ENCODE measurements at regions not wholly inside any gene's neighbourhood (a gene's known extent, or its start where the extent isn't known, plus 50 kb on each side); places are given as distances from the start of the nearest gene placed in this dataset.

GRCh38 chr15:61746589-61746988 lies 313.7 kb downstream of the VPS13C start:
- CTCF ChIA-PET: no interaction called here
- no peak for TF ChIP-seq CTCF (IDR thresholded peaks at IDR 0.05)
- POLR2A ChIA-PET: interaction anchor here (0.6 kb wide), 1 partner anchor 371 kb away, joined by 4 read pairs; no protein-coding TSS in a partner anchor
- ATAC-seq (no peak), DNase-seq (no peak)
- no peaks in the 10 kb centered on the region for H3K36me3 Mint-ChIP-seq (ENCODE audit: low read depth)
- peaks cover 15% of the 10 kb centered on the region for H3K27me3 Mint-ChIP-seq
- intact Hi-C loops (cut with micrococcal nuclease): no loop called here
- H3K4me3 Mint-ChIP-seq: no peak overlapping the region
- no peaks in the 10 kb centered on the region for H3K4me1 Mint-ChIP-seq (ENCODE audit: low read depth)
- H3K27ac Mint-ChIP-seq: no peak overlapping the region
- no peaks in the 10 kb centered on the region for H3K9me3 Mint-ChIP-seq

GRCh38 chr15:61743345-61743909 lies 316.8 kb downstream of the VPS13C start:
- no peaks in the 10 kb centered on the region for H3K4me1 Mint-ChIP-seq (ENCODE audit: low read depth)
- no peak overlapping the region for H3K4me3 Mint-ChIP-seq
- no peaks in the 10 kb centered on the region for H3K9me3 Mint-ChIP-seq
- peaks cover 11% of the 10 kb centered on the region for H3K27me3 Mint-ChIP-seq
- POLR2A ChIA-PET: no interaction called here
- intact Hi-C loops (cut with micrococcal nuclease): no loop called here
- no peaks in the 10 kb centered on the region for H3K36me3 Mint-ChIP-seq (ENCODE audit: low read depth)
- CTCF ChIA-PET: no interaction called here
- ATAC-seq: no peak
- no peak for DNase-seq
- H3K27ac Mint-ChIP-seq: no peak overlapping the region
- no peak for TF ChIP-seq CTCF (IDR thresholded peaks at IDR 0.05)

- intact Hi-C loops (cut with micrococcal nuclease): no loop called here
- no peak for TF ChIP-seq CTCF (IDR thresholded peaks at IDR 0.05)
- no peaks in the 10 kb centered on the region for H3K9me3 Mint-ChIP-seq
- H3K36me3 Mint-ChIP-seq (ENCODE audit: low read depth): no peaks in the 10 kb centered on the region
- H3K4me1 Mint-ChIP-seq (ENCODE audit: low read depth): no peaks in the 10 kb centered on the region
- no peak for ATAC-seq
- peaks cover 10% of the 10 kb centered on the region for H3K27me3 Mint-ChIP-seq
- no peak overlapping the region for H3K27ac Mint-ChIP-seq
- CTCF ChIA-PET: no interaction called here
- no peak for DNase-seq
- no peak overlapping the region for H3K4me3 Mint-ChIP-seq
- POLR2A ChIA-PET: no interaction called here
Measured at GRCh38 chr15:61742591-61742990, 317.7 kb downstream of the VPS13C start.

- ATAC-seq (no peak), DNase-seq (no peak)
- Mint-ChIP-seq H3K4me3 (no peak overlapping the region), H3K9me3 (no peaks in the 10 kb centered on the region), H3K4me1 (ENCODE audit: low read depth) (no peaks in the 10 kb centered on the region), H3K27me3 (peaks cover 1% of the 10 kb centered on the region), H3K36me3 (ENCODE audit: low read depth) (no peaks in the 10 kb centered on the region), H3K27ac (no peak overlapping the region)
- POLR2A ChIA-PET: no interaction called here
- CTCF ChIA-PET: interaction anchor here (1.2 kb wide), 1 partner anchor 98 kb away, joined by 3 read pairs; no protein-coding TSS in a partner anchor
- intact Hi-C loops (cut with micrococcal nuclease): no loop called here
- TF ChIP-seq CTCF (IDR thresholded peaks at IDR 0.05): no peak
Measured at GRCh38 chr15:61736790-61737189, 323.5 kb downstream of the VPS13C start.

GRCh38 chr15:61731099-61731498 lies 329.1 kb downstream of the VPS13C start:
- Mint-ChIP-seq H3K27ac (no peak overlapping the region), H3K36me3 (ENCODE audit: low read depth) (no peaks in the 10 kb centered on the region), H3K4me3 (no peak overlapping the region), H3K27me3 (peaks cover 9% of the 10 kb centered on the region), H3K4me1 (ENCODE audit: low read depth) (no peaks in the 10 kb centered on the region), H3K9me3 (no peaks in the 10 kb centered on the region)
- no peak for TF ChIP-seq CTCF (IDR thresholded peaks at IDR 0.05)
- DNase-seq (no peak), ATAC-seq (no peak)
- CTCF ChIA-PET: no interaction called here
- intact Hi-C loops (cut with micrococcal nuclease): no loop called here
- POLR2A ChIA-PET: no interaction called here

Data from activated CD8-positive, alpha-beta T cell treated with anti-CD3 and anti-CD28 coated beads for 36 hours (primary cell).